Esophagus squamous epithelium (tissue), 4 donors: ENCODE measurements at regions not wholly inside any gene's neighbourhood (a gene's known extent, or its start where the extent isn't known, plus 50 kb on each side); places are given as distances from the start of the nearest gene placed in this dataset.

Source experiments
- POLR2A ChIP-seq, 4 donors: fragments of 450-650 bp; IDR thresholded peaks; one replicate each; pipeline ENCODE4 v1.6.1; 2017; ENCODE audit warnings: antibody characterized with exemption in 4 of 4, mild to moderate bottlenecking in 4 of 4, moderate library complexity in 3 of 4
- TF ChIP-seq, protein P1 (sequence below), 6 experiments: fragments of 450-650 bp in 4 of 6; fragments of 200-600 bp in 2 of 6; sonication (generic) in 2 of 6; IDR thresholded peaks; one replicate each; pipeline ENCODE4 v1.5.1; 2016 to 2019; ENCODE audit warnings: antibody characterized with exemption in 6 of 6, mild to moderate bottlenecking in 4 of 6, moderate library complexity in 4 of 6

GRCh38 chr14:103246070-103246469 lies 88.0 kb upstream of the EIF5 start:
- TF ChIP-seq, protein P1, sequence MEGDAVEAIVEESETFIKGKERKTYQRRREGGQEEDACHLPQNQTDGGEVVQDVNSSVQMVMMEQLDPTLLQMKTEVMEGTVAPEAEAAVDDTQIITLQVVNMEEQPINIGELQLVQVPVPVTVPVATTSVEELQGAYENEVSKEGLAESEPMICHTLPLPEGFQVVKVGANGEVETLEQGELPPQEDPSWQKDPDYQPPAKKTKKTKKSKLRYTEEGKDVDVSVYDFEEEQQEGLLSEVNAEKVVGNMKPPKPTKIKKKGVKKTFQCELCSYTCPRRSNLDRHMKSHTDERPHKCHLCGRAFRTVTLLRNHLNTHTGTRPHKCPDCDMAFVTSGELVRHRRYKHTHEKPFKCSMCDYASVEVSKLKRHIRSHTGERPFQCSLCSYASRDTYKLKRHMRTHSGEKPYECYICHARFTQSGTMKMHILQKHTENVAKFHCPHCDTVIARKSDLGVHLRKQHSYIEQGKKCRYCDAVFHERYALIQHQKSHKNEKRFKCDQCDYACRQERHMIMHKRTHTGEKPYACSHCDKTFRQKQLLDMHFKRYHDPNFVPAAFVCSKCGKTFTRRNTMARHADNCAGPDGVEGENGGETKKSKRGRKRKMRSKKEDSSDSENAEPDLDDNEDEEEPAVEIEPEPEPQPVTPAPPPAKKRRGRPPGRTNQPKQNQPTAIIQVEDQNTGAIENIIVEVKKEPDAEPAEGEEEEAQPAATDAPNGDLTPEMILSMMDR (IDR thresholded peaks at IDR 0.05): no peak
- TF ChIP-seq POLR2A (IDR thresholded peaks at IDR 0.05): no peak
